Vagina (tissue), 2 donors: ENCODE measurements at regions not wholly inside any gene's neighbourhood (a gene's known extent, or its start where the extent isn't known, plus 50 kb on each side); places are given as distances from the start of the nearest gene placed in this dataset.

Experiments used
- CTCF ChIP-seq, 3 experiments: fragments of 450-650 bp in 2 of 3; fragments of 200-600 bp in 1 of 3; sonication (generic) in 1 of 3; IDR thresholded peaks; one replicate each; pipeline ENCODE4 v1.5.1; 2017 to 2019; ENCODE audit warnings: antibody characterized with exemption in 3 of 3, mild to moderate bottlenecking in 2 of 3, moderate library complexity in 2 of 3
- POLR2AphosphoS5 ChIP-seq, 2 donors: sonication (generic); formaldehyde crosslinking; IDR thresholded peaks; one replicate each; pipeline ENCODE4 v1.9.0; 2017; ENCODE audit warnings: antibody characterized with exemption in 2 of 2, mild to moderate bottlenecking in 2 of 2, low read depth in 1 of 2; ENCODE audit not compliant: insufficient read depth in 1 of 2

GRCh38 chr3:16112910-16113504 is 61.5 kb upstream of the GALNT15 start:
- TF ChIP-seq CTCF (IDR thresholded peaks at IDR 0.05) (no peak), POLR2AphosphoS5 (IDR thresholded peaks at IDR 0.05; ENCODE audit: insufficient read depth in 1 of 2, low read depth in 1 of 2) (no peak)
